ENCODE measurements at regions not wholly inside any gene's neighbourhood (a gene's known extent, or its start where the extent isn't known, plus 50 kb on each side); places are given as distances from the start of the nearest gene placed in this dataset.
A peak's percentile ranks its signal among the peaks of the same experiment; 100 is the strongest.

DNA sequence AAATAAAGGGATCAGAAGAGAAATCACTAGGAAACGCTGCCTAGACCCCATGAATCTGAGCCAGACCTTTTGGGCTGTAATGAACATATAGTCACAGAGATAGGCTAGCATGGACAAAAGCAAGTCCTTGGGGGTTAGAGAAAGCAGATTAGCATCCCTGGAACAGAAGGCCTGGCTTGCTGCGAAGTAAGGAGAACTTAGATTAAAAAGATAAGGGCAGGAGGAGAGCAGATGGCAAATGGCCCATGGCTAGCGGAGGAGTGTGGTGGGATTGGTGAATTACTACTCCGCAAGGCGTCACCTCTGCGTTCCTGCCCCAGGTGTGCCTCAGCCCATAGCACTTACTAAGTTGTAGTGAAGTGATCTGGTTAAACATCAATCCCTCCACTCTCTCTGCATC, 92.3 kb upstream of the ZNF438 start:
- Histone ChIP-seq H3K4me3 (no peak overlapping the region), H3K4me1 (no peaks in the 10 kb centered on the region), H3K27ac (no peak overlapping the region), H3K36me3 (no peaks in the 10 kb centered on the region), H3K9me3 (no peaks in the 10 kb centered on the region), H3K27me3 (no peaks in the 10 kb centered on the region)
- intact Hi-C loops (cut with DNase I) = no loop called here
- ATAC-seq (no peak), DNase-seq (no peak)
- TF ChIP-seq, protein P1, sequence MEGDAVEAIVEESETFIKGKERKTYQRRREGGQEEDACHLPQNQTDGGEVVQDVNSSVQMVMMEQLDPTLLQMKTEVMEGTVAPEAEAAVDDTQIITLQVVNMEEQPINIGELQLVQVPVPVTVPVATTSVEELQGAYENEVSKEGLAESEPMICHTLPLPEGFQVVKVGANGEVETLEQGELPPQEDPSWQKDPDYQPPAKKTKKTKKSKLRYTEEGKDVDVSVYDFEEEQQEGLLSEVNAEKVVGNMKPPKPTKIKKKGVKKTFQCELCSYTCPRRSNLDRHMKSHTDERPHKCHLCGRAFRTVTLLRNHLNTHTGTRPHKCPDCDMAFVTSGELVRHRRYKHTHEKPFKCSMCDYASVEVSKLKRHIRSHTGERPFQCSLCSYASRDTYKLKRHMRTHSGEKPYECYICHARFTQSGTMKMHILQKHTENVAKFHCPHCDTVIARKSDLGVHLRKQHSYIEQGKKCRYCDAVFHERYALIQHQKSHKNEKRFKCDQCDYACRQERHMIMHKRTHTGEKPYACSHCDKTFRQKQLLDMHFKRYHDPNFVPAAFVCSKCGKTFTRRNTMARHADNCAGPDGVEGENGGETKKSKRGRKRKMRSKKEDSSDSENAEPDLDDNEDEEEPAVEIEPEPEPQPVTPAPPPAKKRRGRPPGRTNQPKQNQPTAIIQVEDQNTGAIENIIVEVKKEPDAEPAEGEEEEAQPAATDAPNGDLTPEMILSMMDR (IDR thresholded peaks at IDR 0.05) = no peak

DNA sequence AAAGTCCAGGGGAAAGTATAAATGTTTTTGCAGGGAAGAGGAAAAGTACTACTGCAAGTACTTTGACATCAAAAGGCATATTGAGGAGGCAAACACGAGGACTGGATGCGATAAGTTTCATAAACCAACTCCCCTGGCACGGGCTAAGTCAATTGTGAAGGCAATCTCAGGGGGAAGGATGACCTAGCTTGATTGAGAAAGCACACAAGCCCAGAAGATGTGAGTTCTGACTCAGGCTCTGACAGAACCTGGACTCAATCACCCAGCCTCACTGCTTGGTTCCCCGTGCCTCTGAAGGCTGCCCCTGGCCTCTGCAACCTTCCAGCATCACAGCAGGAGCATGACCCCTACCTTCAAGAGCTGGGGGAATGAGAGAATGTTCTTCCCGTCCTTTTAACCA, 93.2 kb upstream of the ZNF438 start:
- TF ChIP-seq, protein P1 (IDR thresholded peaks at IDR 0.05) = no peak
- H3K4me3 ChIP-seq = no peak overlapping the region
- H3K4me1 ChIP-seq = no peaks in the 10 kb centered on the region
- H3K9me3 ChIP-seq = no peaks in the 10 kb centered on the region
- intact Hi-C loops (cut with DNase I) = no loop called here
- no peaks in the 10 kb centered on the region for H3K36me3 ChIP-seq
- no peak overlapping the region for H3K27ac ChIP-seq
- ATAC-seq = no peak
- no peak for DNase-seq
- H3K27me3 ChIP-seq = no peaks in the 10 kb centered on the region

DNA sequence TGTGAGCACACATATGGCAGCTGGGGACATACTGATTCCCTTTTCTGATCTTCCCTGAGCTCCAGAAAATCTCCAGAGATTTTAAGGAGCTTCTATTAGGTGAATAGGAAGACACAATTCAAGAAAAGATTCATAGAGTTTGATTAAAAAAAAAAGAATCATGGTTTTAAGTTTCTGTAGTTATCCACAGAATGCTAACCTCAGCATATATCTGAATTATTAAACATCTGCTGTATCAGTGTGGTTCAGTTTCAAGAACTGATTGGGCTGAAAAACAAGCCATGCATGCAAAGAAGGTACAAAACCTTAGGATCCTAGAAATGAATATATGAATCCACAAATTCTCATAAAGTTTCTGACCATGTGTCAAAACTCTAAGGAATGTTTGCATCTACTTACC, 94.1 kb upstream of the ZNF438 start:
- H3K9me3 ChIP-seq = no peaks in the 10 kb centered on the region

DNA sequence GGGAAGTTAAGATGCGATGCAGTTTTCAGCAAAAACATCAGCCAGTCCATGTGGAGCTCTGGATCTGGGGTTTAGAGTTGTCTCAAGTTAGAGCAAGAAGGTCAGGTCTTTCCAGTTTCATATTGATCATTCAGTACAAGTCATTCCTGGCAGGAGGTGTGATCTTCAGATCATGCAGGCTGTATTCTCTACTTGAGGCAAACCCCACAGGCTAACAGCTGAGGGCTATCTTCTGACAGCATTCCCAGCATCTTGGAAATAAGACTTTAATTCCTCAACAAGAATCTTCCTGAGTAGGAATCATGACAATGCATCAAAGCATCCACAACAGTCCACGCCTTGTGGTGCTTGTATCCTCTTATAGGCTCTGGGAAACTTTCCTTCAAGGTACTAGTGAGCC, 94.9 kb upstream of the ZNF438 start:
- Histone ChIP-seq H3K27ac (no peak overlapping the region), H3K27me3 (no peaks in the 10 kb centered on the region), H3K9me3 (no peaks in the 10 kb centered on the region), H3K4me1 (no peaks in the 10 kb centered on the region), H3K36me3 (no peaks in the 10 kb centered on the region), H3K4me3 (no peak overlapping the region)
- DNase-seq (no peak), ATAC-seq (no peak)
- intact Hi-C loops (cut with DNase I) = no loop called here
- TF ChIP-seq, protein P1 (IDR thresholded peaks at IDR 0.05) = no peak

More for the DNA sequence above, 94.1 kb upstream of the ZNF438 start:
- Histone ChIP-seq H3K4me3 (no peak overlapping the region), H3K36me3 (no peaks in the 10 kb centered on the region), H3K27ac (no peak overlapping the region), H3K4me1 (no peaks in the 10 kb centered on the region), H3K27me3 (no peaks in the 10 kb centered on the region)
- DNase-seq (no peak), ATAC-seq (no peak)
- TF ChIP-seq, protein P1 (IDR thresholded peaks at IDR 0.05) = no peak
- intact Hi-C loops (cut with DNase I) = no loop called here

DNA sequence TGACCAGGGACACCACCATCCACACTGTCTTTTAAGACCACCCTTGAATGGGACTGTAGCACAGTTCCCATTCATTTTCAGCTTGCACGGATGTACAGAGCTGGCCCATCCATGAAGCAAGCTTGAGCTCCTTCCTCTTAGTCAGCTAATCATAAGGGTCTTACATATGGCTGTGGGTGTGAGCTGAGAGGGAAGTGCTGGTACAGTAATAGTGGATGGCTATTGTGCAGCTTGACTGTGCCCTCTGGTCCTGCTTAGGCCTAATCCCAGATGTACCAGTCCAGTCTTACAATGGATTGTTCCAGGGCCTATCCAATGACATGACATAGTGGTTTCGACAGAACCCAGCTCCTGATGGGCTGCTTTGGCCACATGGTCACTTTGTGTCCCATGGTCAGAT, 96.9 kb upstream of the ZNF438 start:
- TF ChIP-seq, protein P1 (IDR thresholded peaks at IDR 0.05) = no peak
- DNase-seq (no peak), ATAC-seq (no peak)
- Histone ChIP-seq H3K4me3 (no peak overlapping the region), H3K27ac (peak overlapping the region in 1 of 2 donors; percentile 39), H3K9me3 (no peaks in the 10 kb centered on the region), H3K36me3 (no peaks in the 10 kb centered on the region), H3K4me1 (peaks cover 0 to 4% of the 10 kb centered on the region in 2 donors), H3K27me3 (no peaks in the 10 kb centered on the region)
- intact Hi-C loops (cut with DNase I) = no loop called here

Measured in left lung (tissue), 4 donors.